ENCODE measurements at regions not wholly inside any gene's neighbourhood (a gene's known extent, or its start where the extent isn't known, plus 50 kb on each side); places are given as distances from the start of the nearest gene placed in this dataset.
"Not testable (repeated sequence)": the region's sequence is repeated elsewhere in the genome, so short reads cannot be mapped to it uniquely, and the experiment has no call there.

GRCh38 chr1:163645676-163646075, 323.9 kb downstream of the NUF2 start:
- in situ Hi-C loops (cut with MboI; ENCODE audit: low sequenced_read_pairs) = not testable (repeated sequence)

DNA sequence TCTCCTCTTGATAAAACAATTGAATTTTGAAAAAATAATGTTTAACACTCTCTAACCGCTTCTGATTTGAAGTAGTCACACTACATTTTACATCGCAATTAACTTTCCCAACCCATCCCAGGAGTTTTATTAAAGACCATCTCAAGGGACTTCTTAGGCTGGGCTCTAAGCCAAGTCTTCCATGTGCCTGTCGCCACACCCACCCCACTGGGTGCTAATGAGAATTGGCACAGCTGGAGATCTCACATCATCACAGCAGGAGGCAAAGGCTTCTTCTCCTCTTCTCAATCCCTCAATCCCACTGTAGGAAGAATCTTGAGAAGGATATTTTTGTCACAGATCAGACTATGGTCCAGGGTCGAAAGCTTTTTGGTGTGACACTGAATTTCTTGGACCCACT, 328.9 kb downstream of the NUF2 start:
- in situ Hi-C loops (cut with MboI; ENCODE audit: low sequenced_read_pairs) = no loop called here

DNA sequence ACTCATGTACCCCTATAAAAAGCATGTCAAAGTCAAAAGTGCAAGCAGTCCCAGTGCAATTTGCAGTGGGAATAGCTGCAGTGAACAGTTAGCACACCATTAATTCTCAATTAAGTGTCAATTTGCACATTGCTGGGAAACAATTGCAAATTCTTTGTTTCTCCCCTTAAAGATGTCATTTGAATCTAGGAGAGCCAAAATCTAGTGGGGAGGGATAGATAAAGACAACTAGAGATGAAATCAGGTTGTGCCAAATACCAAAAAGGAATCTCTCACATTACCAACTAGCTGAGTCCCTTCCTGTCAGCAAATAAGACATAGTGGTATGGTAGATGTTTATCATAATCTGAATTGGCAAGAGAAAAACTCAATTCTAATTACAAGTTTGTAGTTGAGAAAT, 330.7 kb downstream of the NUF2 start:
- in situ Hi-C loops (cut with MboI; ENCODE audit: low sequenced_read_pairs) = no loop called here

DNA sequence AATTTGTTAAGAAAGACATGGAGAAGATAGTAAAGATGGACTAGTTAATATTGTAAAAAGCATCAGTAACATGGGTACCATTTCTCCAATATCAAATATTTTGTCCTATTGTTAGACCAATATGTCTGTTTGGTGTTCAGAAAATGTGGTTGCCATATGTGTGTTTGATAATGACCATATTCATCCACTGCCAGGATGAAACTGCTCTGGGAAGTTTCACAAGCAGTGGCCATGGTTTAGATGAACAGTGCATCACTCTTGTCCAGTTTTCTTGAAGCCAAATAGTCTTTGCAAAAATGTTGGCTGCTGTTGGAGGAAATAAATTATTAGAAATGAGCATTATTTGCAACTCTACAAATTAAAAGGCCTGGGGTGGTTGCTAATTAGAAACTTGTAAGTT, 333.8 kb downstream of the NUF2 start:
- in situ Hi-C loops (cut with MboI; ENCODE audit: low sequenced_read_pairs) = no loop called here

DNA sequence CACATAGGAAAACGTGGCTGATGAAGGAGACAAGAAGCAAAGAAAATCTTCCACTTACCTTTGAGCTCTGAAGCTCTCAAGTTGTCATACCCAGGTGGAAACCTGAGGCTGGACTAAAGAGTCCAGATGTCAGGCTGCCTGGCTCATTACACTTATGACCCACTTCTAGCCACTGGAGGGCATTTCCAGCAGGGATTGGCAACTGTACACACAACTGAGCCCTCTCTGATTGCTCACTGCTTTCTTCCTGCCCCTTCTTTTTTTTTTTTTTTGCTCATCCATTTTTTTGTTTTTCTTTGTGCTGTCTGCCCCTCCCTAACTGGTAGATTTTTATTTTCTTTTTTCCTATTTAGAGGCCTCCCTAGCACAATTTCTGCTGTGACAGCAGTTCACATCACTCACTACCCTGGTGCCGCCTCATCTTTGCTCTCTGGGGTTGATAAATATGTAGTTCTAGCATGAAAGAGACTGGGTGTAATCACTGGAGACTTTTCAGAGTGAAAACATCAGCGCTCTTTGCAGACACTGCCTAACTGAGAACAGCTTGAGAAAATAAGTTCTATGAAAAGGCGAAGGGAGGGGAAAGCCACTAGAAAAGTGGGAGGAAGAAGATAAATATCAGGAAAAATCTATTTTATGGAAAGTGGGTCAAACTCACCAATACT, 334.5 kb downstream of the NUF2 start:
- in situ Hi-C loops (cut with MboI; ENCODE audit: low sequenced_read_pairs) = no loop called here

DNA sequence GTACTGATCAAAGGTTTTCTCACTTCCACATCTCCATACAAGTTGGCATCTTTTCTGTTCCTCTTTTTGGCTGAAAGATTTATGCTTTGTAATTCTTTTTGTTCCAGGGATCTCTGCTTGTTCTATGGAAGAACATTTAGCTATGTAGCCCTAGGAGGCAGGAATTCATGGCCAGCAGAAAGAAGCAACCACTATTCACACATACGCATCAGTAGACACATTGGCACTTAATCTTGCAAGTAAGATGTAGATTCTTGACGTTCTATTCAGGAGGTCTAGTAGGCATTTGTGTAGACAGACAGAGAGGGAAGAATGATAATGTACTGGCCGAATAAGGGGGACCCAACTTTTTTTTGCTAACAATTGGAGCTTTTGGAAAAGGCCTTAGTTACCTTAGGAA, 336.0 kb downstream of the NUF2 start:
- in situ Hi-C loops (cut with MboI; ENCODE audit: low sequenced_read_pairs) = no loop called here

DNA sequence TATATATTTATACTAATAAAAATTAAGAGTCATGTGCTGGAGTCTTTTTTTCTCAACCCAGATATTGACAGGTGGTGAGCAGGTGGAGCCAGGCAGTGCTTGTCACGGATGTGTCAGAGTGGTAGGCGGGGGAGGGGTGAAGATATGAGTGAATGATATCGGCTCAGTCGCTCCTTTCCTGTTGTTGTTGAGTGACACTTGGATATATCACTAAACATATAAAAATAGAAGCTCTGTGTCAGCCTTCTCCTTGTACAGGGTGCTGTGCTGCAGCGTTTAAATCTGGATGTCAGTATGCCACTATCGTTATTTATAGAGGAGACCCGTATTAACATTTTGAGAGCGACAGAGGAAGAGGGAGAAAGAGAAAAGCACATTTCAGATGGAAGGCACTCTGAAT, 339.6 kb downstream of the NUF2 start:
- in situ Hi-C loops (cut with MboI; ENCODE audit: low sequenced_read_pairs) = no loop called here

DNA sequence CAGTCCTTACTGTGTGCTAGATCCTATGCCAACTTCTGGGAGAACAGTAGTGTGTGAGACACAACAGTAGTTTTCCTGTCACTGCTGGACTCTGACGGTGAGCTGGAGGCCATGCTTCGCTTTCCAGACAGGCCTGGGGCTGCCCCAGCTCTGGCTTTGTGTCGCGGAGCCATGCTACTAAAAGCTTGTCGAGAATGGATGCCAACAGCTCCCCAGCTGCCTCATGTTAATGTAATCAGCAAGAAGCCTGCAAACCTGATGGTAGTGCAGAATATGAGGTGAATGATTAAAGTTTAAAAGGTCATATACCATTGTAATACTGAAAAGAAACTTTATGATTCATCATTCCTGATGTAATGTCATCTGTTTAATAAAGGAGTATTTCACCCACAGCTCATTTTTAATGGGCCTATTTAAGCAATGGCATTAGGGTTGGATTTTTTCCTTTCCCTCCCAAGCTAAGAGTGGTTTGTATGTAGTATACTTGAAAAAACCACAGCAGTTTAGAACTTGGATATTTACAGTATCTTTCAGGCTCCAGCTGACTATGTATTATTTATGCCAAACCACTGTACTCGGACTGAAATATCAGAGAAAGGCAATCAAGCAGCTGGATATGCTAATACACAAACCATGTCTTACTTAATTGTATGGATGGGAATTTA, 343.0 kb downstream of the NUF2 start:
- in situ Hi-C loops (cut with MboI; ENCODE audit: low sequenced_read_pairs) = no loop called here

- in situ Hi-C loops (cut with MboI; ENCODE audit: low sequenced_read_pairs) = no loop called here
Measured at GRCh38 chr1:163668472-163668871, 346.7 kb downstream of the NUF2 start.

DNA sequence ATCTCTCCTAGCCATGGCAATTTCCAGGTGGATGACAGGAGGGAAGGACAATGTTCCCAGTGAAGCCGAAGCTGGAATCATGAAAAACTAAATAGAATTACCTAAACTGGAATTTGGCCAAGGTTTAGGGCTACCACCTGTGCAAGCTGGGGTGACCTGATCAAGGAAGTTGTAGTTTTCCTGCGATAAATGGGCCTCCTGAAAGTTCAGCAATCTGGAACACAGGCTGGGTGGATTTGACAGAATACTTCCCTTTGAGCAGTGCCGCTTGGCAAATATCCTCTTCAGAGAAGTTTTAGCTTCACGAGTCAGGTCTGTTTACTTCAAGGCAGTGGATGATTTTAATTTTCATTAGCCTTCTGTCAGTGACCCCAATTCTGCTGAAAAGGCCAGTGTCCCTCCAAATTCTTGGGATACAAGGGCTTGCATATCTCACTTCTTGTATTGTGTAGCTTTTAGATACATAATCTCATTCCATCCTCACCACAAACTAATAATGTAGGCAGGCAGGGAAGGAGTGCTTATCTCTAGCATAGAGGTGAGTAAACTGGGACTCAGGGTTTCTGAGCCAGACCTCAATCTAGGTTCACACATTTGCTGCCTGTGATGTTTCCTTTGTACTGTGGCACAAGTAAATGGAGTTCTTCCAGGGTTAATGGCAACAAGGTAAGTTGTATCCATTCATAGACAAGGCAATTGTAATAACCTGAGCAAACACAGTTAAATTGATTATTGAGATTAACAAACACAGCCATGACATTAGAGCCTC, 349.4 kb downstream of the NUF2 start:
- in situ Hi-C loops (cut with MboI; ENCODE audit: low sequenced_read_pairs) = no loop called here

- in situ Hi-C loops (cut with MboI; ENCODE audit: low sequenced_read_pairs) = no loop called here
Measured at GRCh38 chr1:163672976-163673758, 351.4 kb downstream of the NUF2 start.

GRCh38 chr1:163673759-163674151, 352.0 kb downstream of the NUF2 start:
- in situ Hi-C loops (cut with MboI; ENCODE audit: low sequenced_read_pairs) = no loop called here

DNA sequence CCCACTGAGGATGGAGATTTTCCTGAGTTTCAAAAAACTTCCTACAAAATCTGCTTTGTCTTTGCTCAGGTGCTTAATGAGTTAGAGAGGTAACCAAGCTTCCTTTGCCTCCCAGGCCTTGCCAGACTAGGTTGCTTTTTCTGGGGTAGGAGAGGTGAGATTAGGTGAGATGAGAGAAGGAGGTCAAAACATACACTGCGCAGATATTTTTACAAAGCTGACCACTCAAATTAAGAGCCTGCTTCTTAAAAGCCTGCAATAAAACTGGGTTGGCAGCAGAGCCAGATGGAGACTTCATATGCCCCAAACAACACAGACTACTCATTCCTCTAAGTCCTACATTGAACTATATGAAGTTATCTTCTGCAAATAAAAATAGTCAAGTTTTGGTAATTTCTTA, 352.5 kb downstream of the NUF2 start:
- in situ Hi-C loops (cut with MboI; ENCODE audit: low sequenced_read_pairs) = no loop called here

GRCh38 chr1:163684785-163685184, 363.0 kb downstream of the NUF2 start:
- in situ Hi-C loops (cut with MboI; ENCODE audit: low sequenced_read_pairs) = no loop called here

DNA sequence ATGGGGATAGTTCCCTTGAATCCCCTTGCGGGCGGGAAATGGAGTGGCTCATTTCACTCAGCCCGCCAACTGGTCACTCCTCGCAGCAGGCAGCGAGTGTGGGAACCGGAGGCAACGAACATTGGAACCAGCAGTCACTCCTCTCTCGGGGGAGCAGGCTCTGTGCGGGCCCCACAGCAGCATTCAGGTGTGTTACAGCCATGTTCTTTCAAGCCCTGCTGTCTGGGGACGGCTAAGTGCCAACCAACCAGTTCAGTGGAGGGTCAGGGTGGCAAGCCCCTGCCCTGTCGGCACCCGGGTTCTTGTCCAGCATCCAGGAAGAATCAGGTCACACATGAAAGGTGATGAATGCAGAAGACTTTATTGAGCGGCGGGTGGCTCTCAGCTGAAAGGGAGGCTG, 370.5 kb downstream of the NUF2 start:
- in situ Hi-C loops (cut with MboI; ENCODE audit: low sequenced_read_pairs) = no loop called here

DNA sequence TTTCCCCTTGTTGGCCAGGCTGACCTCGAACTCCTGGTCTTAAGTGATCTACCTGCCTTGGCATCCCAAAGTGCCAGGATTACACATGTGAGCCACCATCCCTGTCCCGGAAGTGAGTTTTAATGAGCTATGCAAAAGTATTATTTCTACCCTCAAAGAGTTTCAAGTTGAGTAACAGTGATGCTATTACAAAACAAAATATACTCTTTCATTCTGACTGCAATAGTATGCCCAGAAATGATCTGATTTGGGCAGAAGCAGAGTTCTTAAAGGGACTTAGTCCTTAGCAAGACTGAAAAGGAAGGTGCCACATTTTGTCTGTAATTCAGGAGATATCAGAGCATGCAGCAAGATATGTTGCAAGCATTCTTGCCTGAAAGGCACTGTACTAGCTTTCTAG, 375.4 kb downstream of the NUF2 start:
- in situ Hi-C loops (cut with MboI; ENCODE audit: low sequenced_read_pairs) = no loop called here

DNA sequence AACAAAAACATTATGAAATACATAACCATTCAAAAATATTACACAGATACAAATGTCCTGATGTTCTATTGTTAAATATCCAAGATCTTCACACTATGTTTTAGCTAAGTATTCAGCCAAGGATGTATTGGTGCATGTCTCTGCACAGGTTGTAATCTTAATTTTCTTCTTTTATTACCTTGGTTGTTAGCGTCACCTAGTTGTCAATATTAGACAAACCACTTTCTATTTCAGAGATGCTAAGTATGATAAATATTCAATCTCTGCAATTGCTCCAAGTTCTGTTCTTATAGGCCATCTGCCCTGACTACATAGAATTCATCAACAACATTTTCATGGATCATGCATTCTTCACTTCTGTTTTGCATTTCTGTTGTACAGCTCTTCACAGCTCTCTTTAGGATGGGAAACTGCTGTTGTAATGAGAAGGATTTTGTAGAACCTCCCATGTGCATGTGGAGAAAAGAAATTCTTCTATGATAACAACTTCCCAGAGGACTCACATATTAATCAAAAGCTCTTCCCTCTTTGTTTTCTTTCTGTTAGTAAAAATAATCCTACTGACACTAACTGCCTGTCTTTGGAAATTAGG, 380.1 kb downstream of the NUF2 start:
- in situ Hi-C loops (cut with MboI; ENCODE audit: low sequenced_read_pairs) = no loop called here

DNA sequence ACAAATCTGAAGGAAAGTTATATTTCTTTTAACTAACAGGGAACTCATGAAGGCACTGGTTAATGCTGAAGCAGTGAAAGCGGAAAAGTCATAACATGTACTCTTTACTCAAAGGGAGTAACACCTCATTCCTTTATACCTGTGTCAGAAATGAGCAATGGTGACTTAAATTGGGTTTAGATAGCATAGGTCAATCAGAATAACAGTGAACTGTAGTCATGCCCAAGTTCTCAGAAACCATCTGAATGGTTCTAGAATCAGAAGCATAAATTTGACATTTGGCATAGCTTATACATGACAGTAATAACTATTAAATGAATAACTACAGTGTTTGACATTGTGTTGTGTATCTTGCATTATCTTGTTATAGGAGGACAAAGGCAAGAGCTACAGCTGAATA, 382.0 kb downstream of the NUF2 start:
- in situ Hi-C loops (cut with MboI; ENCODE audit: low sequenced_read_pairs) = no loop called here

- in situ Hi-C loops (cut with MboI; ENCODE audit: low sequenced_read_pairs) = no loop called here
Measured at GRCh38 chr1:163706915-163707314, 385.2 kb downstream of the NUF2 start.

- in situ Hi-C loops (cut with MboI; ENCODE audit: low sequenced_read_pairs) = no loop called here
Measured at GRCh38 chr1:163709636-163710035, 387.9 kb downstream of the NUF2 start.

GRCh38 chr1:163712321-163712720, 390.6 kb downstream of the NUF2 start:
- in situ Hi-C loops (cut with MboI; ENCODE audit: low sequenced_read_pairs) = no loop called here
